ENCODE measurements at regions not wholly inside any gene's neighbourhood (a gene's known extent, or its start where the extent isn't known, plus 50 kb on each side); places are given as distances from the start of the nearest gene placed in this dataset.
"Not testable (repeated sequence)": the region's sequence is repeated elsewhere in the genome, so short reads cannot be mapped to it uniquely, and the experiment has no call there.

DNA sequence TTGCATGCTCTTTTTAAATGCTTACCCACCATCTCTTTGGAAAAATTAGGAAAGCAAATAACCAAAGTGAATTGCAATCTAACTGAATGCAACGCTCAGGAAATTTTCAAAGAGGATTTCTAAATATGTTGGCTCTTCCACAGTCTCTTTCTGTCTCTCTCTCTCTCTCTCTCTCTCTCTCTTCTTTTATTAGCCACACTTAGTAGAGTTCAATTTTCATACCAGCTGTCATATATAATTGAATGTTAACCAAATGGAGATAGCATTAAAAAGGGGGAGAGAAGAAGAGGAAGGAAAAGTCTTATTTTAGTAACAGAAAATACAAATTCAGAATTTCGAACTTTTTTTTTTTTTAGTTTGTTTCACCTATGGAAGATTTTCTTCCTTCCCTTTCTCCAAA, 235.9 kb upstream of the GBE1 start:
- Histone ChIP-seq H3K79me2 (no peaks in the 10 kb centered on the region), H3K4me1 (no peaks in the 10 kb centered on the region), H2AFZ (no peak overlapping the region), H3K36me3 (ENCODE audit: control insufficient read depth, insufficient read depth, low read length) (no peaks in the 10 kb centered on the region), H3K9ac (no peak overlapping the region), H3K27me3 (ENCODE audit: control insufficient read depth, insufficient read depth, low read length) (no peaks in the 10 kb centered on the region), H3K4me3 (ENCODE audit: low read depth, low read length) (no peak overlapping the region), H3K27ac (no peak overlapping the region), H3K4me2 (ENCODE audit: low read length) (no peak overlapping the region), H3K9me3 (ENCODE audit: control insufficient read depth, low read length) (no peaks in the 10 kb centered on the region)
- TF ChIP-seq, protein P1, sequence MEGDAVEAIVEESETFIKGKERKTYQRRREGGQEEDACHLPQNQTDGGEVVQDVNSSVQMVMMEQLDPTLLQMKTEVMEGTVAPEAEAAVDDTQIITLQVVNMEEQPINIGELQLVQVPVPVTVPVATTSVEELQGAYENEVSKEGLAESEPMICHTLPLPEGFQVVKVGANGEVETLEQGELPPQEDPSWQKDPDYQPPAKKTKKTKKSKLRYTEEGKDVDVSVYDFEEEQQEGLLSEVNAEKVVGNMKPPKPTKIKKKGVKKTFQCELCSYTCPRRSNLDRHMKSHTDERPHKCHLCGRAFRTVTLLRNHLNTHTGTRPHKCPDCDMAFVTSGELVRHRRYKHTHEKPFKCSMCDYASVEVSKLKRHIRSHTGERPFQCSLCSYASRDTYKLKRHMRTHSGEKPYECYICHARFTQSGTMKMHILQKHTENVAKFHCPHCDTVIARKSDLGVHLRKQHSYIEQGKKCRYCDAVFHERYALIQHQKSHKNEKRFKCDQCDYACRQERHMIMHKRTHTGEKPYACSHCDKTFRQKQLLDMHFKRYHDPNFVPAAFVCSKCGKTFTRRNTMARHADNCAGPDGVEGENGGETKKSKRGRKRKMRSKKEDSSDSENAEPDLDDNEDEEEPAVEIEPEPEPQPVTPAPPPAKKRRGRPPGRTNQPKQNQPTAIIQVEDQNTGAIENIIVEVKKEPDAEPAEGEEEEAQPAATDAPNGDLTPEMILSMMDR (IDR thresholded peaks at IDR 0.05): no peak

DNA sequence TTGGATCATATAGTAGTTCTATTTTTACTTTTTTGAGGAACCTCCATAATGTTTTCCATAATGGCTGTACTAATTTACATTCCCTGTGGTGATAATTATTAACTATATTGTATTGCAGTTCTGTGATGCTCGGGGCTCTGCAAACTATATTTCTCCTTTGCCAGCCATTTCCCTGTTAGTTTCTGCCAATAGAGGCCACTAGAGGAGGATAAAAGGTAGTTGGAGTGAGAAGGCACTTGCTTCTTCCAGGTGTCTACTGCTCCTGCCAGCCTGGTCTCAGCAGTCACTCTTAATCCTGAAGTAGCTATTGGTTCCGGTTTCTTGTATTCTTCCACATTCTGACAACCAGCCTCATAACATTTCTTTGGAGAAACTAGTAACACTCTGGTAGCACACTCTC, 233.9 kb upstream of the GBE1 start:
- Histone ChIP-seq H3K9me3 (ENCODE audit: control insufficient read depth, low read length) (no peaks in the 10 kb centered on the region), H3K79me2 (no peaks in the 10 kb centered on the region), H3K4me3 (ENCODE audit: low read depth, low read length) (no peak overlapping the region), H3K4me1 (no peaks in the 10 kb centered on the region), H2AFZ (no peak overlapping the region), H3K27ac (no peak overlapping the region), H3K27me3 (ENCODE audit: control insufficient read depth, insufficient read depth, low read length) (no peaks in the 10 kb centered on the region), H3K9ac (no peak overlapping the region), H3K36me3 (ENCODE audit: control insufficient read depth, insufficient read depth, low read length) (no peaks in the 10 kb centered on the region), H3K4me2 (ENCODE audit: low read length) (no peak overlapping the region)
- TF ChIP-seq, protein P1 (IDR thresholded peaks at IDR 0.05): peak; percentile 7

DNA sequence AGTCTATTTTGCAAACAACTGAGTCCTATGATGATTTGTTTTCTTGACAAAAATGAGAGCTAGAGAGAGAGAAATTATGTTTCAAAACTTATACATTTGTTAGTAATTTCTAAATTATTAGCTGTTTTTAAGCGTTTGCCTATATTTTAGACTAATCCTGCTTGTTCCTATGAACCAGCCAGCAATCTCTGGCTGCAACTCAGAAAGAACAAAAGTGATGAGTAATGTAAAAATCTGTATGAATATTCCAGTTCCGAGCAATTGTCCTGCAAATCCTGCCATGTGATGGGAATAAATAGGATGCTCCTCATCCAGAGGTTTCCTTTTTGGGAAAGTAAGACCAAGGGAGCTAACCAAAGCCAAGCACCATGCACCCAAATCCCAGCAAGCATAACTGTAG, 228.3 kb upstream of the GBE1 start:
- Histone ChIP-seq H3K27me3 (ENCODE audit: control insufficient read depth, insufficient read depth, low read length) (no peaks in the 10 kb centered on the region), H3K9ac (no peak overlapping the region), H3K36me3 (ENCODE audit: control insufficient read depth, insufficient read depth, low read length) (no peaks in the 10 kb centered on the region), H3K79me2 (no peaks in the 10 kb centered on the region), H3K27ac (no peak overlapping the region), H3K4me1 (no peaks in the 10 kb centered on the region), H3K9me3 (ENCODE audit: control insufficient read depth, low read length) (no peaks in the 10 kb centered on the region), H3K4me3 (ENCODE audit: low read depth, low read length) (no peak overlapping the region), H2AFZ (no peak overlapping the region), H3K4me2 (ENCODE audit: low read length) (no peak overlapping the region)
- TF ChIP-seq, protein P1 (IDR thresholded peaks at IDR 0.05): no peak

DNA sequence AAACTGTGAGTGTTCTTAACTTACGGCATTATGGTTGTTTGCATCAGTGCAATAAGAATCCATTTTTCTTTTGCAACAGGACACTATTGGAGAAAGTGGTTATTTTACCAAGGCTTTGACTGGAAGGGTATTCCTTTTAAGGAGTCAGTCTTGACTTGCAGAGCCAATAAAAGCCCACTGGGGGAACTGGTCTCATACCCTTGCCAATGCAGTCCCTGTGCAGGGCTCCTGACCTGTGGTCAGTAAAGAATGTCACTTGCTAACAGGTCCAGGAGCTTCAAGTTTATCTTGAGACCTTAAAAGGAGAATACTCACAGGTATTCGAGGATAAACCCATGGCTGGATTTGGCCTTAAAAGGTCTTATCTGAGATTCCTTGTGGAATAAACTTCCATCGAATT, 227.8 kb upstream of the GBE1 start:
- Histone ChIP-seq H3K79me2 (no peaks in the 10 kb centered on the region), H3K9ac (no peak overlapping the region)

DNA sequence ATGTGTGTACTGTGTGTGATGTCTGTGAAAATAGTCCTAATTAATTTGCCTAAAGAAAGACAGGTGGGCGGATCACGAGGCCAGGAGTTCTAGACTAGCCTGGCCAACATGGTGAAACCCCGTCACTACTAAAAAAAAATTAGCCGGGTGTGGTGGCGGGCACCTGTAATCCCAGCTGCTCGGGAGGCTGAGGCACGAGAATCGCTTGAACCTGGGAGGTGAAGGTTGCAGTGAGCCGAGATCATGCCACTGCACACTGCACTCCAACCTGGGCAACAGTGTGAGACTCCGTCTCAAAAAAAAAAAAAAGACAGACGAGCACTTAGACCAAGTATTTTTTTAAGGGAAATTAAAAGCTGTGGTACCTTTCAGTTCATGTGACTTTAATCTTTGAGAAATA, 226.0 kb upstream of the GBE1 start:
- not testable (repeated sequence) for H3K9ac ChIP-seq; H3K4me1 ChIP-seq; H3K27ac ChIP-seq; H3K9me3 ChIP-seq (ENCODE audit: control insufficient read depth, low read length); H3K4me2 ChIP-seq (ENCODE audit: low read length); H3K4me3 ChIP-seq (ENCODE audit: low read depth, low read length); H3K36me3 ChIP-seq (ENCODE audit: control insufficient read depth, insufficient read depth, low read length); H3K79me2 ChIP-seq; H2AFZ ChIP-seq; H3K27me3 ChIP-seq (ENCODE audit: control insufficient read depth, insufficient read depth, low read length)

More for the DNA sequence above, 227.8 kb upstream of the GBE1 start:
- no peak overlapping the region for H3K4me3 ChIP-seq (ENCODE audit: low read depth, low read length)
- H3K27ac ChIP-seq: no peak overlapping the region
- H3K4me1 ChIP-seq: no peaks in the 10 kb centered on the region
- H3K9me3 ChIP-seq (ENCODE audit: control insufficient read depth, low read length): no peaks in the 10 kb centered on the region
- H3K4me2 ChIP-seq (ENCODE audit: low read length): no peak overlapping the region
- no peak overlapping the region for H2AFZ ChIP-seq
- no peaks in the 10 kb centered on the region for H3K27me3 ChIP-seq (ENCODE audit: control insufficient read depth, insufficient read depth, low read length)
- TF ChIP-seq, protein P1 (IDR thresholded peaks at IDR 0.05): no peak
- H3K36me3 ChIP-seq (ENCODE audit: control insufficient read depth, insufficient read depth, low read length): no peaks in the 10 kb centered on the region
